ENCODE measurements at regions not wholly inside any gene's neighbourhood (a gene's known extent, or its start where the extent isn't known, plus 50 kb on each side); places are given as distances from the start of the nearest gene placed in this dataset.
"Not testable (repeated sequence)": the region's sequence is repeated elsewhere in the genome, so short reads cannot be mapped to it uniquely, and the experiment has no call there.

DNA sequence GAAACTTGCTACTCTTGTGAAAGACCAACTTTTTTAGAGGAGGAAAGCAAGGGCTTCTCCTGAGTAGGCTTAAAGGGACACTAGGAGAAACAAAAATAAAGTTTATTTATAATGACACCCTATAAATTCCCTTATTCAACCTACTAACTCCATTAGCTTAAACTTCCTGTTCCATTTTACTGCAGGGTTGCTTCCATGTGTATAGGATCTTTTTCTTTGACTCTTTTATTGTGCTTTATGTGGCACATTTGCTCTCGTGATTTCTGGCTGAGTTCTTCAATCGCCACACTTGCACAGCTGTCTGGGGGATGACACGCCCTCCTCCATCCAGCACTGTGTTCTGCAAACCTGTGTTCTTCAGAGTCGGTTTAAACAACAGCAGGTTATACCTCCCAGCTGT, 225.7 kb upstream of the NPVF start:
- DNase-seq (ENCODE audit: low read depth), result no peak

DNA sequence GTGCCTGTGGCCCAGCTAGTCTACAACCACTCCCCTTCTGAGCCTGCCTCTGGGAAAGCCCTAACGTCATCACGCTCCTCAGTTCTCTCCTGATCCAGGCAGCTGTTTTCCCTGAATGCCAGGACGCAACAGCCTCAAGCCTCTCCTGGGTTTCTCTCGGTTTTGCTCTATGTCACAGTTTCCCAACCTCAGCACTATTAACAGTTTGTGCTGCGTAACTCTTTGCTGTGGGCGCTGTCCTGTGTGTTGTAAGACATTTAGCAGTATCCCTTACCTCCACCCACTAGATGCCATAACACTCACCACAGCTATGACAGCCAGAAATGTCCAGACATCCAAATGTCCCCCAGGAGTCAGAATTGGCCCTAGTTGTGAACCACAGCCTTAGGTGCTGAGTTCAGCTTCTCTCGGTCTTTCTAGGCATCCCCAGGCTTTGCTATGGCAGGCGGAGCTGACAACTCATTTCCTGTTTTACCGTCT, 226.3 kb upstream of the NPVF start:
- DNase-seq (ENCODE audit: low read depth), result no peak

DNA sequence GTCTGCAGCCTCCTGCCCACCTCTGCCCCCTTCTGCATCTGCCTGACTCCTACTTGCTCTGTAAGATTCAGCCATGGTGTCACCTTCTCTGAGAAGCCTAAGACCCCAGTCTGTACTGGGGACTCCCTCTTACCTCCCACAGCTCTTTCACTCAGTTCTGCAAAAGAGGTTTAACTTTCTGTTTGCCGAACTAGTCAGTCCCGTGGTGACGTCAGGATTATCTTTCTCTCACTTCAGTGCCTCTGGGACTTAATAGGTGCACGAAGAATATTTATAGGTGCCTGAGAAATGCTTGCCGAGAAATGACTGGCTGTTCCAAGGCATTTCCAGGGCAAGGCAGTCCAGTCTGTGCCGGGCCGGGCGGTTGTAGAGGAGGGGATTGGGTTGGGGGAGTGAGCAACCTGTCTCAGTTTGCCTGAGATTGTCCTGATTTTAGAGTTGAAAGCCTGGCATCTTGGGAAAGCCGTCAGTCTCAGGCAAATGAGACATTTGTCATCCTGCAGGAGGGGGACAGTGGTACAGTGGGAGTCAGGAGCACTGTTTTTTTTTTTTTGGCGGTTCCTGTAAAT, 227.5 kb upstream of the NPVF start:
- DNase-seq (ENCODE audit: low read depth), result no peak

DNA sequence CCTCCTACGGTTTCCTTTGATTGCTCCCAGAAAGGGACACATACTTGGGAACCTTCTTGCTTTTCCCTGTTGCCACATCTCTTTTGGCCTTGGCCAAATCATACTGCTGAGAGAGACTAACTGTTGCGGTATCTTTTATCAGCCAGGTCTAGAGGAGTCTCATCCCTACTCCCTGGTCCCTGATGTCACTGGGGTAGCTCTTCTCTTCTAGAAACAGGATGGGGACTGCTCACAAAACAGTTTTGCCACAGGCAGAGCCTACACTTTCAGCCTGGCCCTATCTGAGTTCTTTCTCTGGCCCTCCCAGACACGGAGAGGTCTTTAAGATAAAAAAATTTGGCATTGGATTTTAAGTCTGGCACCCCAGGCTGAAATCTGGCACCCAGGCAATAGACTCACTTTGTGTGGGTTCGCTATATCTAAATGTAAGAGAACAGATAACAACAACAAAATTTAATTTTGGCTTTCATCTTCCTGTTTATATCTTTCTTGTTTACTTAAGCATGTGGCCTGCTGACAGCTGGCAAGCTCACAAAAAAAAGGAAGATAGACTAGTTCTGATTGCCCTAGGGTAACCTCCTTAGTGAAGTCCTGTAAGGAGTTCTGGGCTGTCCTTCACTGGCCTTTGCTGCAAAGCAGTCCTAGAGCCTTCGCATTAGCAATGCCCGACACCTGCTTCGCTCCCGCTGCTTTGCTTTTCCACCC, 228.3 kb upstream of the NPVF start:
- DNase-seq (ENCODE audit: low read depth), result no peak

DNA sequence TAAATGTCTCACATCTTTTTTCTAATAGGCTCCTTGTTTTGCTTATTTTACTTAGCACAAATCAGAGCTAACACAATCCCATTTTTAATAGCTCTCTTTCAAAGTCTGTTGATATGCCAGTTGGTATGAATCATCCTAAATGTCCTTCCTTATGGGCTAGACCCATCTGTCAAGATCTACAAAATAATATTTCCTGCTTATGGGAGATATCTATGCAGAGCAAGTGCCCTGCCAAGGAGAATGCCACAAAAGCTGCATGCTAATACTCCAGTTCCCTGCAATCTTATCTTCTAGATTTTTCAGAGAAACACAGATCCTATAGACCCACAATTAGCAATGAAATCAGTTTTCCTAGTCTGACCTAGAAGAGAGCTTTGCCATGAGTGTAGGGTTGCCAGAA, 230.8 kb upstream of the NPVF start:
- no peak for DNase-seq (ENCODE audit: low read depth)

DNA sequence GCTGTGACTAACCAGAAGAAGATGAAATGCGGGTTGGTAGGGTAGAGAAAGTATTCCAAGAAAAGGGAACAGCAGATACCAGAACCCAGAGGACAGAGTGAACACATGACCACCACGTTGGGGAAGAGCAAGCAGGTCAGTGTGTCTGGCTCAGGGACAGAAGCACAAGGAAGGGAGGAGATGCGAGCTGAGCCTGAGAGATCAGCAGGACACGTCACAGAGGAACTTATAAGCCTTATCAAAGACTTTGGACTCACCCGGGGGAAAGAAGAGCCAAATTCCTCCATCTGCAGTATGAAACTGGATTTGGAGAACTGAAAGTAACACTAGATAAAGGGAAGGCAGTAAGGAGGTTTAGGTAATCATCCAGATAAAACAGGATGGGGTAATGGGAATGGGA, 232.1 kb upstream of the NPVF start:
- no peak for DNase-seq (ENCODE audit: low read depth)

DNA sequence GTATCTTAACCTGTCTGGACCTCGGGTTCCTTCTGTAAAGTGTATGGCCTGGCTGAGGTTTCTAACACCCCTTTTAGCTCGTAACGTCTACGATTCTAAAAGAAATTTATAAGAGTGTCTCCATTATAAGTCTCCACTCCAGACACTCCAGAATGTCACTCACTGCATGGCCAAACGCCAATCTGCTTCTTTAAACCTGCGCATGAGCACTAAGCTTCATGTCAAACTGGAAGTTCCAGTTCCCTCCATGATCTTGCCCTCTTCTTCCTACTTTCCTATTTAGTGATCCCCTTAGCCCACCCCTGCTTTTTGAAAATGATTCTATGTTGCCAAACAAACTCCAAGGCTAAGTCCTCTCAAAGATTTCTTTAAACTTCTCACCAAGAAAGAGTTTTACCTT, 241.4 kb upstream of the NPVF start:
- DNase-seq (ENCODE audit: low read depth), result no peak

DNA sequence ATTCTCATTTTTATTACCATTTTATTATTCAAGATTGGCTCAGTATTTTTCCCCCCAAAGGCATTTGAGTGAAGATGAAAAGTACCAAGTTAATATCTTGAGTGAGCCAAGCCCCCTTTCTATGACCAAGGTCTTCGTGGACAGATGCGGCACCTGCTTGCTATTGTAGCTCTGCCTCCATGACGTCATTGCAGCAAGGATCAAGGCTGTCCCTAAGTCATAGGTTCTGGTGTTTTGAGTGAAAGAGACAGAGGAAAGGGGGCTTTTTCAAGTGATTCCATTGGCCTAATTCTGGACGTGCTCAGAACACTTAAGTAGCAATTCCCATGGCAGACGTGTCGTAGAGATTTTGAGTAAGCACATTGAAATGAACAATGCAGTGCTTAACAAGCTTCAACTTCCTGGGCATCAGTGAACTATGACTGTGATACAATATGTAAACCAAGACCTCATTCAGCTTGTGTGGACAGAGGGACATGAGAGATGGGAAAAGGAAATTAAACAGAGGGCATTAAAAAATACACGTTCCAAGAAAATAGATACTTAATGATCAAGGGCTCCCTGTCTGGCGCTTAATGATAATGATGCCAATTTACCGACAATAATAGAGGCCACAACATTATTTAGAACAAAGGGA, 248.7 kb upstream of the NPVF start:
- no peak for DNase-seq (ENCODE audit: low read depth)

DNA sequence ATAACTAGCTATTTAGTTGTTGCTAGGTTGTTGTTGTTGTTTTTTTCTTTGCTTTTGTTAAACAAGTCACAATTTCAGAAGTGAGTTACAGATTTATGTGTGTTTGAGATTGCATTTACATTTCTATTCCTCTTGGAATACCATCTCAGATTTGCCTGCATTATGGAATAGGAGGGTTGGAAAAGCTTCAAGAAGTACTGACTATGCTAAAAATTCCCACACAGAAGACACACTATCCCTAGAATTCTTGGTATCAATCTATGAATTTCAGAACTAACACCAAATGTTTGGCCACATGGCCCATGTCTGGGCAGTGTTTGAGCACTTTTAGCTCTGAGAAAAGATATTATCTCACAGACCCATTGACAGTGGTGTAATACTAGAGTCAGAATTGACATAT, 249.9 kb upstream of the NPVF start:
- DNase-seq (ENCODE audit: low read depth), result not testable (repeated sequence)

DNA sequence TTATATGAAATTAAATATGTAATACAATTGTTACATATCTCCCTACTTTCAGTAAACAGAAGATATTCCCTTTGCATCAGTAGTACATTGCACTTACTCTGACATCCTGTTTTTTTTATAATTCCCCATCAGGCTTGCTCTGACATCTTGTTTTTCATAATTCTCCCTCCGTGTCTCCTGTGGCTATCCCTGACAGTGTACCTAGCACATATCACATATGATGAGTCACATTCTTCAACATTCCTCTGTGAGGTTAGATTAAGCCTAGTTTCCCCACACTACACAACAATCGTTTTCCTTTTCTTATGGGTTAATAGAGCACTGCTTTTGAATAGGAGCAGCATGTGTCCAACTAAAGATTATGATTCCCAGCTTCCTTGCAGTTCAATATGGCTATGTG, 250.6 kb upstream of the NPVF start:
- no peak for DNase-seq (ENCODE audit: low read depth)

DNA sequence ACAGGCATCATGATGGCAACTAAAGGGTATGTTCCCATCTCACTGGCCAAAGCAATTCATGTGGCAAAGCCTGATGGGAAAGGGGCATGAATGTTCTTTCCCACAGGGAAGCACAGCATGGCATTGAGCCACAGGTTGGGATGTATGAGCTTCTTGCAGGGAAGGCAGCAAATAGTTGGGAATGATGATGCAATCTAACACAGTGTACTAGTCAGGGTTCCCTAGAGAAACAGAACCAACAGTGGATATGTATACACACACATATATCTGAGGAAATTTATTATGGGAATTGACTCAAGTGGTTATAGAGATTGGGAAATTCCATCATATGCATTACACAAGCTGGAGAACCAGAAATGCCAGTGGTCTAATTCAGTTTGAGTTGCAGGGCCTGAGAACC, 253.6 kb upstream of the NPVF start:
- no peak for DNase-seq (ENCODE audit: low read depth)

DNA sequence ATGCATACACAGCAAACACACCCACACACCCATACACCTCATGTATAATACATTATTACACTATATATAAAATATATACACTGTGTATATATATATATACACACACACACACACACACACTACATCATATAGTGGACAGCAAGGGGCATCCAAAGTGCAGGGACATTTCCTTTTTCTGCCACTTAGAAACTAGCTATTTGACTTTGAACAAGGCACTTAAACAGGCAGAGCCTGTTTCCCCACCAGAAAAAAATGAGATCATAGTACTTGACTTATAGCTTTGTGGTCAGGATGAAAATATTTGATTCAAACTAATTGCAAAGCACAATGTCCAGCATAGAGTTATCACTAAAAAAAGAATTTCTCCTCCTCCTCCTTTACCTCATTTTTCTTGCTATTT, 254.3 kb upstream of the NPVF start:
- no peak for DNase-seq (ENCODE audit: low read depth)

DNA sequence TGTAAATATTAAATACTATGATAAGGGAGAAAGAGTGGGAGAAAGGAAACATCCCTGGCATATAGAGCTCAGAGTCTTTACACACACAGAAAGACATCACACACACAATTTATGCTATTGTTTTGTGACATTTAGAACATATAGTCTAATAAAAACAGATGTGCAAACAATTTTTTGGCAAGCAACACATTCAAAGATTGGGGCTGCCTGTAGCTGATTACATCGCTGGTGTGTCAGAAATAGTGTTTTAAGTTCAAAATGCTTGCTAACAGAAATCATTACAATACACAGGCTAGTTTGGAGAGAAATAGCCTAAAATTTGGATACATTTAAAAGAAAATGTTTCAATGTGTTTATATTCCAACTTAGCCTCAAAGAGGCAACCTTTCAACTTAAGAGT, 256.7 kb upstream of the NPVF start:
- no peak for DNase-seq (ENCODE audit: low read depth)

DNA sequence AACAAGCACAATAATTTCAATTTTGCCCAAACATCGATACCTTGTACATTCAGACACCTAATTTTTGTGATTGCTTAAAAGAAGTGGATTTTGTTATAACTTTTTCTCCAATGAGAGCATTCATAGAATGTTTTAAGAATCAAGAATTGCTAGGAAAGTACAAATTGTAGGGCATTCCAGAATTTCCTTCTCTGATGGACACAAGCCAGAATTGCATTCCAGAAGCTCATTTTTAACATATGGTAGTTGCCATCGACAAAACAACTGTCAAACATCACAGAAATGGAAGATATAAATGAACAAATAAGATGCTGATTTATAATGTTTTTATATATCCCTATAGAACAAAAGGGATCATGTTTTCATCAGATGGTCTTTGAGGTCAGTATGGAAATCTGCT, 258.4 kb upstream of the NPVF start:
- no peak for DNase-seq (ENCODE audit: low read depth)

DNA sequence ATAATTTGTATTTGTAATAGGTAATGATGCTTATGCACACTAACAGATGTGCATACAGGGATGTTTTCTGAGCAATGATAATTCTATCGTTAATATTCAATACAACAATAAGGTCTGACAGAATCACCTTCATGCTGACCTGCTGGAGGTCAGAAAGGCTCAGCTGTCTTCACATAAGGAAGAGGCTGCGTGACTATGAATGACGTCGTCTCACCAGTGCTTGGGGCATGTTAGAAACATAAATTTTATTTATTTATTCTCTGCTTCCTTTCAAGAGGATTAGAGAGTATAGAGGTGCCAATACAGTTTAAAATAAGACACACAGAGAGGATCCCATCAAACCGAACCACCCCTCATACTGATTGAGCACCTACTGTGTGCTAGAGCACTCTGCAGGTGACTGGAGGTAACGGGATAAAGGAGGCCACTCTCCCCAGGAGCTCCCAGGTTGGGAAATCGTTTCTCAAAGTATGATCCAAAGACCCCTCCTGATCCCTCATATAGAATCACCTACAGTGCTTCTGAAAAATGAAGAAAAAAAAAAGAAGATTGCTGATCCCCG, 265.6 kb upstream of the NPVF start:
- no peak for DNase-seq (ENCODE audit: low read depth)

DNA sequence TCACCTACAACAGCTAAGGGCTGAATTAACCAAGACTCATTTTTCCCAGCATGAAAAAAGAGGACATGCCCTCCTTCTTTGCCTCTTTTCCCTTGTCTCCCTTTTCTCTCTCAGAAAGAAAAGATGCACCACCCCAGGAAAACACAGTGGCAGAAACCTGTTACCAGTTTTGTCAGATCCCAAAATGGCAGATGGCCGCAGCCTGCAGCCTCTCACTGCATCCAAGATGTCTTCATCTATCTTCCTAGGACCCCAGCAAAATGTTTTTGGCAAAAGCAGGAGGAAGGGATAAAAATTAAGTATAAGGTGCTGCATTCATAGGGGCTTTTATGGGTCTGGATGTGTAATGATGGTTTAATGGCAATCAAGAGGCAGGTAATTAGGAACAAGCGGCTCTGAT, 266.6 kb upstream of the NPVF start:
- no peak for DNase-seq (ENCODE audit: low read depth)

DNA sequence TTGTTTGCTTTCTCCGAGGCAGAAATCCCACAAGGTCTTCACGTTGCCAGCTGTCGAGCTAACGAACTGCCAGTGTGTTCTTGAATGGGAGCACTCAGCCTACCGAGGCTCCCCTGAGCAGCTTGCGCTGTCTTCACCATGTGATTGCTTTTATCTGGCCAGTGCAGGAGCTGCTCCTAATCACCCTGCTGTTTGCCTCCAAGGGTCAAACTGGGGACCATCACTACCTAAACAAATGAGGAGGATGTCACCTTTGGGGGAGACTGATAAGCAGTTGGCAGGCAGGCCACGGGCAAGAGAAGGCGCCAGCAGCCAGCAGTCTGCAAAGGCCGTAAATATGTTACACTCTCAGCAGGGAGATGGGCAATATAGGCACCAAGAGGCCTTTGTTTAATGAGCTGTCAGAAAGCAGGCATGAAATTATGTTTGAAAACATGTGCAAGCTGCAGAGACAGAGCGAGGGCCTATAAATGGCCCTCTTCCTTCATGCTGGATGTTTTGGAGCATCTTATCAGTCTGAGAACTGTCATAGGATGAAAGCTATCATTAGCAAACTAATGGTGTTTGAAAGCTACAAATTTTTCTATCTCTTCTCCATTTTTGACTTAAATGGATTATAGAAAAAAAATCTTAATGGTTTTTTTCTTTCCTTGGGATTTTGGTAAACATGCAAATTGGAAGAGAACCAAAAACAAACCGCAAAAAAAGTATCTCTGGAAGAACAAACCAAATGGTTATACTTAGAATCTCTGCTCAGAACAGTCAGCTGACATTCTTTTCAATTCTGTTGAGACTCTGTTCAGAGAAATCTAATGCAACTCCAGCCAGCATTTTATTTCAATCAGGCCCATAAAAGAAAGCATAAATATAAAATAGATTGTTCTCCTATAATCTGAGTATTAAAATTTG, 267.3 kb upstream of the NPVF start:
- no peak for DNase-seq (ENCODE audit: low read depth)

DNA sequence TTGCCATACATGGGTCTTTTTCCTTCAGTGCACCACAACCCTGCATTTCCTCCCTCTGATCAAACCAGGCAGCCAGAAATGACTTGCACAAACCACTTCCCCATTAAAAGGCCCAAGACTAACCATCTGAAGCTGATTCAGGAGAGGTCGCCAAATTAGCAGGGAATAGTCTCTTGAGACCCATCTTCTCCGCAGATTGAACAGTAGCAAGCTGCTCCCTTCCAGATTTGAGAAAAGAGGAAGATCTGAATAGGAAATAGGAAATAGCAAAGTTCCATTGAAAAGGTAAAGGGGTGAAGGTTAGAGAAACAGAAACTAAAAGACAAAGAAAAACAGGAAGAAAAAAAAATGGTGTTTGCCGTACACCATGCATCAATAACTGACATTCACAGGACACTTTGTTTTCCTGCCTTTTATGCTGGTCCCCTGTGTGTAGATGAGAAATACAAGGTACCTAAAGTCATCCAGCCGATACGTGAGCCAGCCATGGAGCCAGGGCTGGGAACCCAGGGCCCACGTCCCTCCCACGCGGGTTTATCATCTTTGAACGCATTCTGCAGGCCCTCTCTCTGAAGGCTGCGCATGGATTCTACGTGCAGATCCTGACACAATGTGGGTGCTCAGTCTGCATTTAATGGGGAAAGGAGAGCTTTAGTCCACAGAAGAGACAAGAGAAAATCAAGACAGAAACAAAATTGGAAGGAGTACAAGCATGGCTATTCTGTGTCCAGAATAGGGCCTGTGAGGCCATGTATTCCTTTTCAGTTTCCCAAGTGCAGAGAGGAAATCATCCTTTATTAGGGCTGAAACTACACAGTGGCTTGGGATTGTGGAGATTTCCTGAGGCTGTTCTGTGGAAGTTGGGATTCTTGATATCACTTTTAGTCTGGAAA, 268.4 kb upstream of the NPVF start:
- DNase-seq (ENCODE audit: low read depth), result no peak

DNA sequence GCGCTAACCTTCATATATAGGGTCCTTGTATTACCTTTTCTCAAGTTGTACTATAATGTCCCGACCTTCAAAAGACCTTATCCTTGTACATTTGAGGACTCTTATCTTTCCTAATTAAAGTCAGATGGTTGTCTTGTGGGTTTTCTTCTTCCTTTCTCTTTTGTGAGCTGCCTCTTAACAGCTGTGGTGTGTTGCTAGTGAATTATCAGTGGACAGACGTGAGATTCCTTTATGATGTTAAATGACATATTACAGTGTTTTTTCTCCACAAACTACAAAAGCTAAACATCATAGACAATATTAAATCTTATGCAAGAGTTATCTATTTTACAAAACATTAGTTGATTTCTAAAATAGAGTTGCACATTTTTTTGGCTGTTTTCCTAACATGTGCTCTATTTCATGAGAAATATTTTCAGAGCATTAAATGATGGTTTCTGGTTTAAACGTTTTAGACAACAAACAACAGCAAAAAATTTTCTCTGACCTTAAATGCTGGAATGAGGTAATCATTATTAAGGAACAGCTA, 272.2 kb upstream of the NPVF start:
- no peak for DNase-seq (ENCODE audit: low read depth)

DNA sequence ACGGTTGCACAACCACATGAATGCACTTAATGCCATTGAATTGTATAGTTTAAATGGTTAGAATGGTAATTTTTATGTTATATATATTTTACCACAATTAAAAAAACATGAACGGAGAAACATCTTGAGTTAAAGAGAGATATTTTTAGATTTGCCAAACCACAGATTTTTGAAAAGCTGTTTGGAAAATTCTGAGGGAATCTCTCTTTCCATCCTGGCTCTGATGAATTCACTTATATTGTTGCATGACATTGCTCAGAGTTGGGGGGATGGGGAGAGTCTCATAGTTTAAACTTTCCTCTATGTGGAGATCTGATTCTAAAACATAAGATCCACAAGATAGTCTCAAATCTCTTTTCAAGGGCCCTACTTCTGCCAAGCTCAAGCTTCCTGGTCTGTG, 275.0 kb upstream of the NPVF start:
- no peak for DNase-seq (ENCODE audit: low read depth)

DNA sequence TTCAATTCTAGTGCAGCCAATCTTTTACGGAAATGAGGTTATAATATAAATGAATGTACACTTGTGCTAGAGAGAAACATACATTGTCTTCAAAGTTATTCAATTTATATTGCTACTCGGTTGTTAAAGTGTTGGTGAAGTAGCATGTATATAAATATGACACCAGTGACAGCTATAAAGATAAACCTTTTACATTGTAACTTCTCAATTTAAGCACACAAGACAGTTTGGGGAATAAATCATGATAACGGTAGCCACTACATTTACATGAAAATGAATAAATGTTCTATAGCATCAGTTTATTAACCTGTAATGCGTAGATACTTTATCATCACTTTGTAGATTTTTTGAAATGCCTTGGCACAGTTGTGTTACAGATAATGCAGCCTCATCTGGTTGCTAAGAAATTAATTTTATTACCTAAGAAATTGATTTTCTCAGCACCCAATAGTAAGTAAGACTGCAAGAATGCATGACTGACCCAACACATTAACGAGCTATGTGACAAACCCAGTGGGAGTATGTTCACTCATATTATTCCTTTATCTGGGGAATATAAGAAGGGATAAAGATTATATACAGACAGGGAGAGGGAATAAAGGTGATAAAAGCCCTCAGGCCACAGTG, 283.9 kb upstream of the NPVF start:
- DNase-seq (ENCODE audit: low read depth), result no peak

Measured in stimulated activated CD8-positive, alpha-beta memory T cell treated with anti-CD3 and anti-CD28 coated beads, Interleukin-7, amount 100 ng/mL, for 24 hours (primary cell).